NT2/D1 (cell line): ENCODE measurements at regions not wholly inside any gene's neighbourhood (a gene's known extent, or its start where the extent isn't known, plus 50 kb on each side); places are given as distances from the start of the nearest gene placed in this dataset.

ENCODE experiments used
- SUZ12 ChIP-seq: IDR thresholded peaks from 2 replicates; pipeline ENCODE4 v1.6.1; 2011; ENCODE audit not compliant: insufficient read length, insufficient read depth; ENCODE audit errors: extremely low read depth
- YY1 ChIP-seq: IDR thresholded peaks from 2 replicates; pipeline ENCODE4 v1.6.1; 2011; ENCODE audit not compliant: insufficient read length, insufficient read depth
- ZNF274 ChIP-seq: IDR thresholded peaks from 2 replicates; pipeline ENCODE4 v1.6.1; 2011; ENCODE audit warnings: mild to moderate bottlenecking, low read depth, low read length

DNA sequence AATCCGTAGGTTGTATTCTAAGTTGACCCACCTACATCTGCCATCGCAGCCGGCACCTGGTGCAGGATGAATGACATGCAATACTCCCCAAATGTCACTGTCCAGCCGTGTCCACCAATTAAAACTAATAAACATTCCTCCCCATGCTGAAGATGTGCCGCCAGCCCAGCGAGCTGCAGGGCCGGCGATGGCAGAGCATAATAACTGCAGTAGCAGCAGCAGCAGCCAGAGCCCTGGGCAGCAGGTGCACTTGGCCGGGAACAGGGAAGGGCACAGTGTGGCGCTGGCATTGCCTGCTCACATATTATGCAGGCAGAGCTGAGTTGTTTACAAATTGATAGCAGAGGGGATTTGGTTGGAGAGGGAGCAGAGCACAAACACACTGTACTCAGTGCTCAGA is 754.9 kb downstream of the OLFM4 start:
- TF ChIP-seq YY1, result no peak
- no peak for TF ChIP-seq SUZ12
- TF ChIP-seq ZNF274, result no peak
